ENCODE measurements at regions not wholly inside any gene's neighbourhood (a gene's known extent, or its start where the extent isn't known, plus 50 kb on each side); places are given as distances from the start of the nearest gene placed in this dataset.

- no peak for TF ChIP-seq EZH2phosphoT487 (IDR thresholded peaks at IDR 0.05; ENCODE audit: borderline replicate concordance)
- TF ChIP-seq, protein P1, sequence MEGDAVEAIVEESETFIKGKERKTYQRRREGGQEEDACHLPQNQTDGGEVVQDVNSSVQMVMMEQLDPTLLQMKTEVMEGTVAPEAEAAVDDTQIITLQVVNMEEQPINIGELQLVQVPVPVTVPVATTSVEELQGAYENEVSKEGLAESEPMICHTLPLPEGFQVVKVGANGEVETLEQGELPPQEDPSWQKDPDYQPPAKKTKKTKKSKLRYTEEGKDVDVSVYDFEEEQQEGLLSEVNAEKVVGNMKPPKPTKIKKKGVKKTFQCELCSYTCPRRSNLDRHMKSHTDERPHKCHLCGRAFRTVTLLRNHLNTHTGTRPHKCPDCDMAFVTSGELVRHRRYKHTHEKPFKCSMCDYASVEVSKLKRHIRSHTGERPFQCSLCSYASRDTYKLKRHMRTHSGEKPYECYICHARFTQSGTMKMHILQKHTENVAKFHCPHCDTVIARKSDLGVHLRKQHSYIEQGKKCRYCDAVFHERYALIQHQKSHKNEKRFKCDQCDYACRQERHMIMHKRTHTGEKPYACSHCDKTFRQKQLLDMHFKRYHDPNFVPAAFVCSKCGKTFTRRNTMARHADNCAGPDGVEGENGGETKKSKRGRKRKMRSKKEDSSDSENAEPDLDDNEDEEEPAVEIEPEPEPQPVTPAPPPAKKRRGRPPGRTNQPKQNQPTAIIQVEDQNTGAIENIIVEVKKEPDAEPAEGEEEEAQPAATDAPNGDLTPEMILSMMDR (conservative IDR thresholded peaks at IDR 0.05; ENCODE audit: low read length) = no peak
Measured at GRCh38 chr1:63069214-63069613, 253.2 kb upstream of the FOXD3 start.
